Right lobe of liver (tissue), 6 donors: ENCODE measurements at regions not wholly inside any gene's neighbourhood (a gene's known extent, or its start where the extent isn't known, plus 50 kb on each side); places are given as distances from the start of the nearest gene placed in this dataset.

ENCODE experiments used
- ATAC-seq, 4 donors: fragments of 200-7000 bp; cut with Tn5 transposase; one replicate each; pipeline ENCODE4 v1.9.1; 2020; ENCODE audit warnings: mild to moderate bottlenecking in 4 of 4, moderate library complexity in 4 of 4
- DNase-seq, 3 donors: peaks; one replicate each; pipeline ENCODE4 v3.0.0-alpha.2; 2020
- H3K27ac ChIP-seq, 3 donors: fragments of 200-600 bp; one replicate each; pipeline ENCODE4 v1.8.0; 2022
- H3K27me3 ChIP-seq, 2 donors: fragments of 200-600 bp; one replicate each; pipeline ENCODE4 v1.8.0; 2022
- H3K36me3 ChIP-seq, 4 donors: fragments of 200-600 bp; sonication (generic) in 1 of 4; one replicate each; pipeline versions ENCODE4 v1.5.1 to v1.8.0; 2017 to 2022; ENCODE audit warnings: control low read depth in 1 of 4
- H3K4me1 ChIP-seq, 4 donors: fragments of 200-600 bp; sonication (generic) in 1 of 4; one replicate each; pipeline versions ENCODE4 v1.5.1 to v1.8.0; 2017 to 2022; ENCODE audit warnings: control low read depth in 1 of 4
- H3K4me3 ChIP-seq, 3 donors: fragments of 200-600 bp; one replicate each; pipeline ENCODE4 v1.8.0; 2022
- H3K9me3 ChIP-seq, 4 donors: fragments of 200-600 bp; sonication (generic) in 1 of 4; one replicate each; pipeline versions ENCODE4 v1.5.1 to v1.8.0; 2017 to 2022; ENCODE audit warnings: control low read depth in 1 of 4
- POLR2A ChIP-seq: fragments of 450-650 bp; IDR thresholded peaks from one replicate; pipeline ENCODE4 v1.6.1; 2017; ENCODE audit warnings: antibody characterized with exemption, mild to moderate bottlenecking
- WGBS: methylation state at CpG from one replicate; pipeline ENCODE4 v1.1.6; 2018; ENCODE audit warnings: low coverage, low lambda C conversion rate; ENCODE audit not compliant: insufficient coverage; ENCODE audit errors: missing lambda C conversion rate; 5-methylcytosine and 5-hydroxymethylcytosine counted together
- intact Hi-C, 2 donors: fragments of 100-400 bp; cut with DNase I; formaldehyde crosslinking; loops; one replicate each; pipeline versions ENCODE4 v1.11.2 to v1.14.1; 2022
- TF ChIP-seq, protein P1 (sequence below), 4 donors: fragments of 200-600 bp in 3 of 4; fragments of 450-650 bp in 1 of 4; IDR thresholded peaks; one replicate each; pipeline versions ENCODE4 v1.5.1 to v1.8.0; 2016 to 2022; ENCODE audit warnings: antibody characterized with exemption in 4 of 4, mild to moderate bottlenecking in 2 of 4
- donor health status: DM: no; HTN: yes; CAD: no.
- donor health status: DM: no; HTN: no; CAD: no.
- donor health status: DM: no; HTN: no; CAD: no.
- donor health status: DM: no; HTN: yes; CAD: no.
- donor health status: DM: no; HTN: yes; CAD: no.

DNA sequence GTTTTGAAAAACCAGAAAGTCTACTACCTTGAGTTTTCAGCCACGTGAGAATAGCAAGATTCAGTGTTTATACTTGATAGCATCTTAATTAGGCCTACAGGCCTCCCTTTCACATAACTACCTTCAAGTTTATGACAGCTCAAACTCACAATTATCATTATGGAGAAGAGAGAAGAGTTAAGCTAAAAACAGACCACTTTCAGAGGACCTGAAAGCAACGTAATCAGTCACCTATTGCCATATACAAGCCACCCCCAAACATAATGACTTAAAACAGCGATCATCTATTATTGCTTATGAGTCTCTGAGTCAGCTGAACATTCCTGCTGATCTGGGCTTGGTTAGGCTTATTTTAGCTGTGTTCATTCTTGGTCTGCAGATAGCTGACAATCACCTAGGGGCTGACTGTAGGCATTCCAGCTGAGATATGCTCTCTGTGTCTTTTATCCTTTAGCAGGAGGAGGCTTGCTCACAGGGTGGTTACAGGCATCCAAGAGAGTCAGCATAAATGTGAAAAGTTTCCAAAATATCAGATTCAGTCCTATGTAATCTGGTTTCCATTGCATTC is 130.9 kb downstream of the COX7C start:
- Histone ChIP-seq H3K27ac (no peak overlapping the region), H3K9me3 (no peaks in the 10 kb centered on the region), H3K27me3 (no peaks in the 10 kb centered on the region), H3K4me1 (no peaks in the 10 kb centered on the region), H3K36me3 (no peaks in the 10 kb centered on the region), H3K4me3 (no peak overlapping the region)
- DNase-seq (no peak), ATAC-seq (no peak)
- no peak for TF ChIP-seq POLR2A
- TF ChIP-seq, protein P1, sequence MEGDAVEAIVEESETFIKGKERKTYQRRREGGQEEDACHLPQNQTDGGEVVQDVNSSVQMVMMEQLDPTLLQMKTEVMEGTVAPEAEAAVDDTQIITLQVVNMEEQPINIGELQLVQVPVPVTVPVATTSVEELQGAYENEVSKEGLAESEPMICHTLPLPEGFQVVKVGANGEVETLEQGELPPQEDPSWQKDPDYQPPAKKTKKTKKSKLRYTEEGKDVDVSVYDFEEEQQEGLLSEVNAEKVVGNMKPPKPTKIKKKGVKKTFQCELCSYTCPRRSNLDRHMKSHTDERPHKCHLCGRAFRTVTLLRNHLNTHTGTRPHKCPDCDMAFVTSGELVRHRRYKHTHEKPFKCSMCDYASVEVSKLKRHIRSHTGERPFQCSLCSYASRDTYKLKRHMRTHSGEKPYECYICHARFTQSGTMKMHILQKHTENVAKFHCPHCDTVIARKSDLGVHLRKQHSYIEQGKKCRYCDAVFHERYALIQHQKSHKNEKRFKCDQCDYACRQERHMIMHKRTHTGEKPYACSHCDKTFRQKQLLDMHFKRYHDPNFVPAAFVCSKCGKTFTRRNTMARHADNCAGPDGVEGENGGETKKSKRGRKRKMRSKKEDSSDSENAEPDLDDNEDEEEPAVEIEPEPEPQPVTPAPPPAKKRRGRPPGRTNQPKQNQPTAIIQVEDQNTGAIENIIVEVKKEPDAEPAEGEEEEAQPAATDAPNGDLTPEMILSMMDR (IDR thresholded peaks at IDR 0.05) = no peak
- intact Hi-C loops = no loop called here
- WGBS = 41% methylated on average over 3 of the region's 3 CpGs

DNA sequence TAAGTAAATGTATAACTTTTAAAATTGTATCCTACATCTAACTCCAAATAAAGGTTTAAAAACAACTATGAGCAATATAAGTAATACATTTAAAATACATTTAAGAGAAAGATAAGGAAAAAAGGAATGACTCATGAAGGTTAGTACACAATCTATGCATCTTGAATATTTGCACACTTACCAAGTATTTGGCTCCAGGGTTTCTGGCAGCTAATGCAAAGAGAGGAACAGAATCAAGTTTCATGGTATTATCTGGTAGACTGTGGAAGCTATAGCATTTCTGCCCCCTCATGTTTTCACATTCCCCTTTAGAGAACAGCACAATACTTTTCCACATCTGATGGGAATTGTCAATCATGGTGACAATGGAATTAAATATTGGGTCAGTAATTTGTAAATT is 132.1 kb downstream of the COX7C start:
- ATAC-seq (no peak), DNase-seq (no peak)
- intact Hi-C loops = no loop called here
- no peak overlapping the region for H3K4me3 ChIP-seq
- no peak overlapping the region for H3K27ac ChIP-seq
- no peaks in the 10 kb centered on the region for H3K36me3 ChIP-seq
- TF ChIP-seq, protein P1 (IDR thresholded peaks at IDR 0.05) = no peak
- no peak for TF ChIP-seq POLR2A
- H3K4me1 ChIP-seq = no peaks in the 10 kb centered on the region
- H3K9me3 ChIP-seq = no peaks in the 10 kb centered on the region
- no peaks in the 10 kb centered on the region for H3K27me3 ChIP-seq

DNA sequence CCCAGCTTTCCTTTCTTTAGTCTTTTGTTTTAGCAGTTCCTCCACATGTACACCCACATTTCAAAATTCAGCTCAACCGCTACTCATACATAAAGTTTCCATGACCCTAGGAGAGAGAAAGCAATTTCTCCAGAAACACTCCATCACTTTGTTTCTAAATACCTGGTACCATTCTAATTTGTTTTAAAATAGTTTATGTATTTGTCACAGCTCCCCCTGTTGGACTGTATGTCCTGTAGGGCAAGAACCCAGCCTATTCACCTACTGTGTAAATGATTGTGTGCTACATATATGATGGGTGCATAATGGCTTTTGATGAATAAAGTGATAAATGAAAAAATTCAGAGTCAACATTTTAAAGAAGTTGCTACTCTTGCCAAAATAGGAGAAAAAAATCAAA is 139.1 kb downstream of the COX7C start:
- intact Hi-C loops = no loop called here
- 100% methylated on average over 1 of the region's 1 CpG for WGBS
- Histone ChIP-seq H3K9me3 (no peaks in the 10 kb centered on the region), H3K4me3 (no peak overlapping the region), H3K36me3 (no peaks in the 10 kb centered on the region), H3K4me1 (no peaks in the 10 kb centered on the region), H3K27me3 (no peaks in the 10 kb centered on the region), H3K27ac (no peak overlapping the region)
- no peak for TF ChIP-seq POLR2A
- TF ChIP-seq, protein P1 (IDR thresholded peaks at IDR 0.05) = no peak
- DNase-seq = no peak
- ATAC-seq = no peak

DNA sequence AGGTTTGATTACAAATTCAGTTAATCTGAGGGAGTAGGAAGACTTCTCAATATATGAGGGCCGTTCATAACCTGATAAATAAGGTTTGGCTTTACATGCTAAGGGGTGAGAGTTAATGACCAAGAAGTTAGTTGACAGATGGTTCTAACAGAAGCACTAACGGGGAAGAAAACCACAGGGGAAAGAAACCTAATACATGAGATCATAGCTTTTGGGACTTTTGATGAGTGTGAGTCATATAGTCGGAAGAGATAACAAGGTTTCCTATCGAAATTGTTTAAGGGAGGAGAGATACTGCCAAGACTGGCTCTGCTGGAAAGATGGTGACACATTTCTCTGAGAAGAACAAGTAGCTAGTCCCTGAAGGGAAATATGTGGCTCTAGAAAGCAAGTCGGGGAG is 140.1 kb downstream of the COX7C start:
- no peaks in the 10 kb centered on the region for H3K4me1 ChIP-seq
- ATAC-seq (no peak), DNase-seq (no peak)
- no peaks in the 10 kb centered on the region for H3K9me3 ChIP-seq
- H3K27me3 ChIP-seq = no peaks in the 10 kb centered on the region
- intact Hi-C loops = no loop called here
- 34% methylated on average over 5 of the region's 5 CpGs for WGBS
- TF ChIP-seq, protein P1 (IDR thresholded peaks at IDR 0.05) = no peak
- TF ChIP-seq POLR2A = no peak
- no peaks in the 10 kb centered on the region for H3K36me3 ChIP-seq
- H3K27ac ChIP-seq = no peak overlapping the region
- no peak overlapping the region for H3K4me3 ChIP-seq

DNA sequence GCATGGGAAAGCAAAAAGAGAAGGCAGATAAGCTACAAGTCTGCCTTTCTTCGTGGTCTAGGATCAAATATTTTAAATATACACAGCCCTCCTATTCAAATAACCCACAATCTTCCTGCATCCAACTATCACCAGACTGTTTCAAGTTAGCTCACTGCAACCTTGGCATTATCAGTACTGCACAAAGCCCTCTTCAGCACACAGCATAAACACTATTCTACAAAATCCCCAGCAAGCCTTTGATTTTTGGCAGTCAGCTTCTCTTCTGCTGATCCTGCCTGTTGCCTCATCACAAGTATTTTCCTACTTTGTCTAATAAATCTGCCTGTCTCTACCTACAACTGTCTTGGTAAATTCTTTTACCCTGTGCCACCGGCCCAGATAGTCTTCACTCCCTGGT is 142.9 kb downstream of the COX7C start:
- 33% methylated on average over 2 of the region's 2 CpGs for WGBS
- DNase-seq = no peak
- no peaks in the 10 kb centered on the region for H3K4me1 ChIP-seq
- no peak for TF ChIP-seq POLR2A
- TF ChIP-seq, protein P1 (IDR thresholded peaks at IDR 0.05) = no peak
- no peaks in the 10 kb centered on the region for H3K9me3 ChIP-seq
- H3K27ac ChIP-seq = no peak overlapping the region
- no peaks in the 10 kb centered on the region for H3K36me3 ChIP-seq
- ATAC-seq = no peak
- no peaks in the 10 kb centered on the region for H3K27me3 ChIP-seq
- intact Hi-C loops = no loop called here
- no peak overlapping the region for H3K4me3 ChIP-seq
